H1 (cell line): ENCODE measurements at regions not wholly inside any gene's neighbourhood (a gene's known extent, or its start where the extent isn't known, plus 50 kb on each side); places are given as distances from the start of the nearest gene placed in this dataset.

ENCODE experiments used
- CTCF ChIA-PET: fragments of 300-600 bp; sonication (Branson Sonifier 250); formaldehyde crosslinking; loops from one replicate; lab custom pipeline; 2021; ENCODE audit not compliant: partially characterized antibody; lab: Charles Lee
- POLR2A ChIA-PET: fragments of 300-600 bp; sonication (Branson Sonifier 250); formaldehyde crosslinking; loops from one replicate; lab custom pipeline; 2021; ENCODE audit warnings: inconsistent platforms; ENCODE audit not compliant: partially characterized antibody; lab: Charles Lee
- DNase-seq, 2 experiments: peaks; one replicate each; pipeline versions ENCODE4 v3.0.0 to v3.0.0-alpha.2; 2010 to 2022; ENCODE audit warnings: low spot score in 2 of 2, low read depth in 1 of 2, mixed read lengths in 1 of 2
- FAIRE-seq: peaks from 2 replicates; lab custom pipeline; 2011; peaks lifted over from hg19 to GRCh38; lab: Jason Lieb, UNC
- H2AFZ ChIP-seq: 2 replicates; pipeline ENCODE4 v1.8.1; 2012; ENCODE audit warnings: low read length, inconsistent platforms
- H2AK5ac ChIP-seq: 2 replicates; pipeline ENCODE4 v1.6.1; 2013; ENCODE audit warnings: low read depth, low read length
- H2BK120ac ChIP-seq: replicated peaks from 2 replicates; pipeline ENCODE3; 2013; ENCODE audit warnings: low read depth, low read length, inconsistent platforms
- H2BK12ac ChIP-seq: 2 replicates; pipeline ENCODE4 v1.6.1; 2013; ENCODE audit warnings: low read depth, low read length
- H2BK15ac ChIP-seq: 2 replicates; pipeline ENCODE4 v1.6.1; 2013; ENCODE audit warnings: low read length
- H2BK20ac ChIP-seq: 2 replicates; pipeline ENCODE4 v1.6.1; 2013; ENCODE audit warnings: low read length
- H2BK5ac ChIP-seq: 2 replicates; pipeline ENCODE4 v1.6.1; 2013; ENCODE audit warnings: low read depth, low read length
- H3K14ac ChIP-seq: 2 replicates; pipeline ENCODE4 v1.6.1; 2013; ENCODE audit warnings: inconsistent platforms; ENCODE audit not compliant: insufficient read length
- H3K18ac ChIP-seq: 2 replicates; pipeline ENCODE4 v1.6.1; 2013; ENCODE audit warnings: low read length; ENCODE audit errors: extremely low read depth
- H3K23ac ChIP-seq: 2 replicates; pipeline ENCODE4 v1.6.1; 2013; ENCODE audit warnings: inconsistent platforms; ENCODE audit not compliant: insufficient read length
- H3K23me2 ChIP-seq: 2 replicates; pipeline ENCODE4 v1.6.1; 2013; ENCODE audit warnings: low read depth, low read length
- H3K27ac ChIP-seq: 2 replicates; pipeline ENCODE4 v1.6.1; 2011; ENCODE audit warnings: low read depth, low read length, inconsistent platforms
- H3K27me3 ChIP-seq, 4 experiments: replicated peaks in 1 of 4; 1 replicate in 1 of 4; 2 replicates in 3 of 4; pipeline versions ENCODE4 v1.6.1 to v1.8.1; 2011 to 2013; ENCODE audit warnings: low read length in 3 of 4, mild to moderate bottlenecking in 3 of 4, inconsistent platforms in 2 of 4, mixed read lengths in 2 of 4, moderate library complexity in 1 of 4; ENCODE audit not compliant: control insufficient read depth in 3 of 4, insufficient read depth in 3 of 4; ENCODE audit errors: extremely low read depth in 1 of 4
- H3K36me3 ChIP-seq, 4 experiments: 2 replicates each; pipeline versions ENCODE4 v1.6.1 to v1.8.1; 2011 to 2013; ENCODE audit warnings: mild to moderate bottlenecking in 4 of 4, low read length in 3 of 4, moderate library complexity in 2 of 4, control low read depth in 1 of 4, inconsistent platforms in 1 of 4; ENCODE audit not compliant: insufficient read depth in 4 of 4, control insufficient read depth in 2 of 4
- H3K4ac ChIP-seq: replicated peaks from 2 replicates; pipeline ENCODE3; 2013; ENCODE audit warnings: low read length, low read depth, mixed read lengths, inconsistent platforms; ENCODE audit not compliant: insufficient read length
- H3K4me1 ChIP-seq, 4 experiments: replicated peaks in 1 of 4; 1 replicate in 1 of 4; 2 replicates in 3 of 4; pipeline versions ENCODE4 v1.6.1 to v1.8.1; 2011 to 2013; ENCODE audit warnings: low read length in 3 of 4, inconsistent platforms in 2 of 4, mixed read lengths in 1 of 4; ENCODE audit not compliant: insufficient read depth in 4 of 4, control insufficient read depth in 3 of 4
- H3K4me2 ChIP-seq, 2 experiments: 2 replicates each; pipeline versions ENCODE4 v1.6.1 to v1.8.1; 2011 to 2013; ENCODE audit warnings: low read depth in 2 of 2, low read length in 2 of 2, control low read depth in 1 of 2, inconsistent platforms in 1 of 2, mild to moderate bottlenecking in 1 of 2; ENCODE audit not compliant: insufficient read depth in 1 of 2
- H3K4me3 ChIP-seq, 4 experiments: fragments of 200-600, 300-600 bp in 1 of 4; sonication (generic), shearing (Covaris generic), sonication (Bioruptor Twin) in 1 of 4; 2 replicates each; pipeline versions ENCODE4 v1.5.1 to v1.8.1; 2011 to 2016; ENCODE audit warnings: low read length in 4 of 4, low read depth in 3 of 4, control low read depth in 2 of 4, inconsistent platforms in 2 of 4, mild to moderate bottlenecking in 2 of 4, mixed read lengths in 1 of 4, moderate library complexity in 1 of 4; ENCODE audit not compliant: insufficient read depth in 2 of 4; ENCODE audit errors: extremely low read depth in 1 of 4
- H3K56ac ChIP-seq: replicated peaks from 2 replicates; pipeline ENCODE3; 2013; ENCODE audit warnings: low read depth, mild to moderate bottlenecking, mixed read lengths, low read length, inconsistent platforms; ENCODE audit not compliant: insufficient read length
- H3K79me1 ChIP-seq: 2 replicates; pipeline ENCODE4 v1.6.1; 2013; ENCODE audit warnings: low read depth, low read length, control low read depth
- H3K79me2 ChIP-seq, 2 experiments: 2 replicates each; pipeline versions ENCODE4 v1.6.1 to v1.8.1; 2012 to 2013; ENCODE audit warnings: low read length in 2 of 2, mild to moderate bottlenecking in 2 of 2, inconsistent platforms in 1 of 2; ENCODE audit not compliant: insufficient read depth in 2 of 2, control insufficient read depth in 1 of 2
- H3K9ac ChIP-seq, 4 experiments: replicated peaks in 1 of 4; 1 replicate in 1 of 4; 2 replicates in 3 of 4; pipeline versions ENCODE4 v1.6.1 to v1.8.1; 2011 to 2013; ENCODE audit warnings: low read depth in 3 of 4, low read length in 3 of 4, control low read depth in 2 of 4, mild to moderate bottlenecking in 2 of 4, moderate library complexity in 2 of 4, inconsistent platforms in 1 of 4; ENCODE audit errors: extremely low read depth in 1 of 4
- H3K9me3 ChIP-seq, 2 experiments: 2 replicates each; pipeline versions ENCODE4 v1.6.1 to v1.8.1; 2012 to 2013; ENCODE audit warnings: mild to moderate bottlenecking in 2 of 2, moderate library complexity in 2 of 2, control low read depth in 1 of 2, inconsistent platforms in 1 of 2, low read depth in 1 of 2, low read length in 1 of 2, mixed read lengths in 1 of 2; ENCODE audit not compliant: insufficient read depth in 2 of 2
- H4K20me1 ChIP-seq, 2 experiments: replicated peaks in 1 of 2; 2 replicates each; pipeline versions ENCODE3 to v1.8.1; 2011 to 2013; ENCODE audit warnings: inconsistent platforms in 2 of 2, low read length in 2 of 2, mild to moderate bottlenecking in 1 of 2; ENCODE audit not compliant: insufficient read depth in 2 of 2, control insufficient read depth in 1 of 2
- H4K5ac ChIP-seq: 2 replicates; pipeline ENCODE4 v1.6.1; 2013; ENCODE audit warnings: low read length, low read depth, mixed read lengths, inconsistent platforms; ENCODE audit not compliant: insufficient read length
- H4K8ac ChIP-seq: 2 replicates; pipeline ENCODE4 v1.8.0; 2013; ENCODE audit warnings: mild to moderate bottlenecking, moderate library complexity, low read length, inconsistent platforms; ENCODE audit not compliant: insufficient read depth; ENCODE audit errors: extremely low read depth
- H4K91ac ChIP-seq: replicated peaks from 2 replicates; pipeline ENCODE3; 2013; ENCODE audit warnings: low read length, mixed read lengths, inconsistent platforms; ENCODE audit not compliant: insufficient read length
- CHD2 ChIP-seq: IDR thresholded peaks from 2 replicates; pipeline ENCODE4 v1.6.1; 2012; ENCODE audit warnings: low read length, improper control_type of control experiment
- EP300 ChIP-seq, 2 experiments: IDR thresholded peaks; 1 replicate in 1 of 2; 2 replicates in 1 of 2; pipeline ENCODE4 v1.6.1; 2011 to 2012; ENCODE audit warnings: low read depth in 2 of 2, low read length in 2 of 2, mild to moderate bottlenecking in 2 of 2, borderline replicate concordance in 1 of 2, inconsistent platforms in 1 of 2, moderate library complexity in 1 of 2
- KDM1A ChIP-seq: fragments of 200-600, 300-600 bp; sonication (generic); IDR thresholded peaks from 2 replicates; pipeline ENCODE4 v1.7.1; 2016; ENCODE audit warnings: mild to moderate bottlenecking, low read length, borderline replicate concordance
- KDM5A ChIP-seq: fragments of 200-600 bp; IDR thresholded peaks from 2 replicates; pipeline ENCODE4 v1.7.1; 2012; ENCODE audit warnings: mild to moderate bottlenecking, low read length, inconsistent platforms, mixed read lengths
- NRF1 ChIP-seq: IDR thresholded peaks from 2 replicates; pipeline ENCODE4 v1.6.1; 2011; ENCODE audit warnings: mild to moderate bottlenecking, low read depth, low read length, improper control_type of control experiment
- POU5F1 ChIP-seq: IDR thresholded peaks from 2 replicates; pipeline ENCODE4 v1.6.1; 2011; ENCODE audit warnings: low read depth, mild to moderate bottlenecking, low read length, moderate library complexity
- SP1 ChIP-seq: IDR thresholded peaks from 2 replicates; pipeline ENCODE4 v1.6.1; 2011; ENCODE audit warnings: low read depth, low read length
- TAF1 ChIP-seq: IDR thresholded peaks from 2 replicates; pipeline ENCODE4 v1.6.1; 2011; ENCODE audit warnings: mild to moderate bottlenecking, low read depth, low read length
- TAF7 ChIP-seq: optimal IDR thresholded peaks from 2 replicates; pipeline ENCODE3; 2011; ENCODE audit warnings: low read depth, mild to moderate bottlenecking, inconsistent platforms, low read length, moderate library complexity, borderline replicate concordance
- TEAD4 ChIP-seq: IDR thresholded peaks from 2 replicates; pipeline ENCODE4 v1.6.1; 2012; ENCODE audit warnings: low read depth, low read length, inconsistent platforms, mixed read lengths
- WGBS, 2 experiments: shearing (Covaris generic) in 1 of 2; methylation state at CpG; one replicate each; pipeline versions ENCODE4 v1.1.6 to v1.1.7; 2013 to 2015; ENCODE audit warnings: low lambda C conversion rate in 2 of 2, mixed read lengths in 2 of 2, inconsistent platforms in 1 of 2, low coverage in 1 of 2, missing lambda C conversion rate in 1 of 2; ENCODE audit not compliant: insufficient replicate concordance in 2 of 2, insufficient coverage in 1 of 2, insufficient read length in 1 of 2; ENCODE audit errors: extremely low coverage in 1 of 2, missing lambda C conversion rate in 1 of 2; 5-methylcytosine and 5-hydroxymethylcytosine counted together
- TF ChIP-seq, protein P1 (sequence below), 3 experiments: IDR thresholded peaks; 1 replicate in 2 of 3; 2 replicates in 1 of 3; pipeline versions ENCODE4 v1.5.1 to v1.6.1; 2011; ENCODE audit warnings: low read length in 3 of 3, mild to moderate bottlenecking in 3 of 3, inconsistent platforms in 2 of 3, low read depth in 1 of 3, moderate library complexity in 1 of 3; ENCODE audit not compliant: insufficient read depth in 1 of 3; ENCODE audit errors: control extremely low read depth in 1 of 3
- TF ChIP-seq, protein P2 (sequence below): IDR thresholded peaks from 2 replicates; pipeline ENCODE4 v1.6.1; 2012; ENCODE audit warnings: inconsistent platforms

DNA sequence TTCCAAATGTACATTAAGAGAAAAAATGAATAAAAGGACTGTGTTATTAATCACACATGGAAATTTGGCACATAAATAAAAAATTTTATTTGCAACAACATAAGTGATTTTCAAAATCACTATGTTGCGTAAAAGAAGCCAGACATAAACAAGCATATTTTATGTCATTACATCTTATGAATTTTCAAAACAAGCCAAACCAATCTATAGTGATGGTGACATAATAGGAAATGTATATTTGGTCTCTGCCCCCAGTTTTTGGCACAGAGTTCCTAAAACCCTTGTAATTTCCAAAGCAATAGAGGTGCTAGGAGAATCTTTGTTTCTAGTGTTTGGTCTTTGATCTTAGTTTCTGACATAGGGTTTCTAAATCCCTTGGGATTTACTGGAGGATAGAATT lies 543.3 kb downstream of the ZBBX start:
- H3K4me1 ChIP-seq = no peaks in the 10 kb centered on the region
- POLR2A ChIA-PET = no interaction called here
- H3K4ac ChIP-seq = no peak overlapping the region
- no peak overlapping the region for H3K9ac ChIP-seq
- H3K9me3 ChIP-seq = no peaks in the 10 kb centered on the region
- H4K20me1 ChIP-seq = no peaks in the 10 kb centered on the region
- H4K8ac ChIP-seq = no peak overlapping the region
- DNase-seq (no peak), FAIRE-seq (no peak)
- H3K23me2 ChIP-seq = no peaks in the 10 kb centered on the region
- H3K4me2 ChIP-seq = no peak overlapping the region
- H2AFZ ChIP-seq = no peak overlapping the region
- H2AK5ac ChIP-seq = no peak overlapping the region
- H3K36me3 ChIP-seq = no peaks in the 10 kb centered on the region
- H2BK20ac ChIP-seq = no peak overlapping the region
- CTCF ChIA-PET = interaction anchor here (0.6 to 4.0 kb wide), 24 partner anchors 11 to 1421 kb away, joined by 3 to 31 read pairs (median 4); no protein-coding TSS in a partner anchor
- H3K27me3 ChIP-seq = no peaks in the 10 kb centered on the region
- H2BK15ac ChIP-seq = no peak overlapping the region
- no peak overlapping the region for H3K18ac ChIP-seq
- H3K23ac ChIP-seq = no peak overlapping the region
- no peak overlapping the region for H4K91ac ChIP-seq
- H3K4me3 ChIP-seq = no peak overlapping the region
- H3K56ac ChIP-seq = no peak overlapping the region
- no peak overlapping the region for H2BK120ac ChIP-seq
- no peak overlapping the region for H2BK5ac ChIP-seq
- H3K79me1 ChIP-seq = no peaks in the 10 kb centered on the region
- H3K79me2 ChIP-seq = no peaks in the 10 kb centered on the region
- no peak overlapping the region for H3K14ac ChIP-seq
- no peak overlapping the region for H3K27ac ChIP-seq
- WGBS, 2 experiments = 93% methylated on average over 1 of the region's 1 CpG; no CpG with 5 or more reads in 1 of the 2 experiments
- H2BK12ac ChIP-seq = no peak overlapping the region
- H4K5ac ChIP-seq = no peak overlapping the region
- TF ChIP-seq SP1 = no peak
- no peak for TF ChIP-seq KDM1A
- no peak for TF ChIP-seq POU5F1
- no peak for TF ChIP-seq TAF7
- no peak for TF ChIP-seq KDM5A
- TF ChIP-seq, protein P1, sequence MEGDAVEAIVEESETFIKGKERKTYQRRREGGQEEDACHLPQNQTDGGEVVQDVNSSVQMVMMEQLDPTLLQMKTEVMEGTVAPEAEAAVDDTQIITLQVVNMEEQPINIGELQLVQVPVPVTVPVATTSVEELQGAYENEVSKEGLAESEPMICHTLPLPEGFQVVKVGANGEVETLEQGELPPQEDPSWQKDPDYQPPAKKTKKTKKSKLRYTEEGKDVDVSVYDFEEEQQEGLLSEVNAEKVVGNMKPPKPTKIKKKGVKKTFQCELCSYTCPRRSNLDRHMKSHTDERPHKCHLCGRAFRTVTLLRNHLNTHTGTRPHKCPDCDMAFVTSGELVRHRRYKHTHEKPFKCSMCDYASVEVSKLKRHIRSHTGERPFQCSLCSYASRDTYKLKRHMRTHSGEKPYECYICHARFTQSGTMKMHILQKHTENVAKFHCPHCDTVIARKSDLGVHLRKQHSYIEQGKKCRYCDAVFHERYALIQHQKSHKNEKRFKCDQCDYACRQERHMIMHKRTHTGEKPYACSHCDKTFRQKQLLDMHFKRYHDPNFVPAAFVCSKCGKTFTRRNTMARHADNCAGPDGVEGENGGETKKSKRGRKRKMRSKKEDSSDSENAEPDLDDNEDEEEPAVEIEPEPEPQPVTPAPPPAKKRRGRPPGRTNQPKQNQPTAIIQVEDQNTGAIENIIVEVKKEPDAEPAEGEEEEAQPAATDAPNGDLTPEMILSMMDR (IDR thresholded peaks at IDR 0.05; ENCODE audit: control extremely low read depth in 1 of 3, insufficient read depth in 1 of 3, low read depth in 1 of 3, low read length in 3 of 3) = no peak
- no peak for TF ChIP-seq NRF1
- TF ChIP-seq TEAD4 = no peak
- no peak for TF ChIP-seq CHD2
- no peak for TF ChIP-seq TAF1
- TF ChIP-seq, protein P2, sequence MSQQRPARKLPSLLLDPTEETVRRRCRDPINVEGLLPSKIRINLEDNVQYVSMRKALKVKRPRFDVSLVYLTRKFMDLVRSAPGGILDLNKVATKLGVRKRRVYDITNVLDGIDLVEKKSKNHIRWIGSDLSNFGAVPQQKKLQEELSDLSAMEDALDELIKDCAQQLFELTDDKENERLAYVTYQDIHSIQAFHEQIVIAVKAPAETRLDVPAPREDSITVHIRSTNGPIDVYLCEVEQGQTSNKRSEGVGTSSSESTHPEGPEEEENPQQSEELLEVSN = no peak
- TF ChIP-seq EP300 (IDR thresholded peaks at IDR 0.05; ENCODE audit: borderline replicate concordance in 1 of 2, low read depth in 2 of 2, low read length in 2 of 2) = no peak
